HUES48 (cell line): ENCODE measurements at regions not wholly inside any gene's neighbourhood (a gene's known extent, or its start where the extent isn't known, plus 50 kb on each side); places are given as distances from the start of the nearest gene placed in this dataset.
"Not testable (repeated sequence)": the region's sequence is repeated elsewhere in the genome, so short reads cannot be mapped to it uniquely, and the experiment has no call there.

Source experiments
- H3K27ac ChIP-seq: one replicate; pipeline ENCODE4 v1.7.0; 2013; ENCODE audit warnings: low read depth, low read length, inconsistent platforms
- H3K27me3 ChIP-seq: 2 replicates; pipeline ENCODE4 v1.6.1; 2013; ENCODE audit warnings: mild to moderate bottlenecking, low read length; ENCODE audit not compliant: control insufficient read depth, insufficient read depth
- H3K36me3 ChIP-seq: 2 replicates; pipeline ENCODE4 v1.6.1; 2013; ENCODE audit warnings: low read length; ENCODE audit not compliant: control insufficient read depth, insufficient read depth
- H3K4me1 ChIP-seq: 2 replicates; pipeline ENCODE4 v1.6.1; 2013; ENCODE audit warnings: mild to moderate bottlenecking, low read length; ENCODE audit not compliant: control insufficient read depth, insufficient read depth
- H3K4me3 ChIP-seq: 2 replicates; pipeline ENCODE4 v1.5.1; 2013; ENCODE audit warnings: mild to moderate bottlenecking, low read depth, low read length
- H3K9ac ChIP-seq: 2 replicates; pipeline ENCODE4 v1.6.1; 2013; ENCODE audit warnings: mild to moderate bottlenecking, low read depth, low read length, moderate library complexity
- H3K9me3 ChIP-seq: 2 replicates; pipeline ENCODE4 v1.6.1; 2013; ENCODE audit warnings: low read length; ENCODE audit not compliant: control insufficient read depth, insufficient read depth

DNA sequence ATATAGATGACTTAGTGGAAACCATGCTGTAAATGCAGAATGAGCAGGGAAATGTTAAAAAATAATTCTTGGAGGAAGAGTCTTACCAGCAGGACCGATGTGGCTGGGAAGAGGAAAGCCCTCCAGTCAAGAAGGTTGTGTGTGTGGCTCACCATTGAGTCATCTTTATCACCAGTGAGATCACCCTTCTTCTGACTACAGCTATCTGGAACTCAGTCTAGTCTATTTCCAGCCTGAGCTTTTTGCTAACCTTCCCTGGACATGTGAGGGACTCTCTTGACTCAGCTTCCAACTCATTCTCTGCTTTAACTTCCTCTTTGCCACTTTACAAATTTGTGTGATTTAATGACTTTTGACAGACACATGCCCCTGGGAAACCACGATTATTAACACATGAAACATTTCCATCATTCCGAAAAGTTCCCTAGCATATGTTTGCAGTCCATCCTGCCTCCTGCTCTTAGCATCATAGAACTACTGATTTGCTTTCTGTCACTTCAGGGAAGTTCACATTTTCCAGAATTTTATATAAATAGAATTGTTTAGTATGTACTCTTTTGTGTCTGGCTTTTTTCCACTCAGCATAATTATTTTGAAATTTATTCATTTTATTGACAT is 378.5 kb upstream of the FRG2C start:
- not testable (repeated sequence) for H3K27ac ChIP-seq, H3K9me3 ChIP-seq, H3K9ac ChIP-seq, H3K4me3 ChIP-seq, H3K4me1 ChIP-seq, H3K36me3 ChIP-seq, H3K27me3 ChIP-seq

GRCh38 chr3:75288972-75289574 is 375.1 kb upstream of the FRG2C start:
- not testable (repeated sequence) for H3K4me1 ChIP-seq, H3K36me3 ChIP-seq, H3K9ac ChIP-seq, H3K27me3 ChIP-seq, H3K27ac ChIP-seq, H3K4me3 ChIP-seq, H3K9me3 ChIP-seq

DNA sequence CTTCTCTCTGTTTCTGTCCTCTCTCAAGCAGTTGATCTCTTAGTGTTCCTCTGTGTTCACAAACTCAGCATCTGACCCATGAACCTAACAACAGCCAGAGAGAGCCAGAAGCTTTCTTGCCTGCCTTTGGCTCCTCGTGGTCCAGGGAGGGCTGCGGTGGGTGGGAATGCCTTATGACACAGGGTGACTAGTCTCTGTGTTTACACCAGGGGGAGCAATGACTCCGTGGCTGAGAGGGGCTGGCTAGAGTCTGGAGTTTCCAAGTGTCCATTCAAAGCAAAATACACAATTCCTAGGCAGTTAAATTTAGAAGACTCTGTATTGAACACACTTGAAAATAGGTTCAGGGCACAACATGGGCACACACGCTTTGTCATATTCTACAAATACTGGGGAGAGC is 370.0 kb upstream of the FRG2C start:
- Histone ChIP-seq H3K36me3 (no peaks in the 10 kb centered on the region), H3K9ac (no peak overlapping the region)

GRCh38 chr3:75295013-75295412 is 369.1 kb upstream of the FRG2C start:
- Histone ChIP-seq H3K27me3 (no peaks in the 10 kb centered on the region), H3K27ac (no peak overlapping the region), H3K4me3 (no peak overlapping the region), H3K9me3 (no peaks in the 10 kb centered on the region), H3K9ac (no peak overlapping the region), H3K4me1 (no peaks in the 10 kb centered on the region), H3K36me3 (no peaks in the 10 kb centered on the region)

More for the DNA sequence above, 370.0 kb upstream of the FRG2C start:
- Histone ChIP-seq H3K4me1 (no peaks in the 10 kb centered on the region), H3K9me3 (no peaks in the 10 kb centered on the region), H3K27ac (no peak overlapping the region), H3K27me3 (no peaks in the 10 kb centered on the region), H3K4me3 (no peak overlapping the region)

DNA sequence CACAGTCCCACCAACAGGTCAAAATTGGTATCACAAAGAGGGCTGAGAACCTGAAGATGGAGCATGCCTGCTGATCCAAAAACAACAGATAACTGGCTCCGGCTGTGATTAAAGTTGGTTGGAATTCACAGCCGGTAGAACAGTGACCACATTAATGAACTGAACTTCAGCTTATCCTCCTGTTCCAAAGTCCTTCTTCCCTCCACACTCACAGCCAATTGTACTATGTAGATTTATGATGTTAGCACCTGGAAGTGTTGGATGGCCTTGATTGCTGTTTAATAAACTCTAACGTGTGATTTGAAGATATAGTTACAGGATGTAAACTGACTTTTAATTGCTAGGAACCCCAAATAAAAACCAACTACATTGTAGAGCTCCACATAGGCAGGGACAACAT is 367.3 kb upstream of the FRG2C start:
- no peaks in the 10 kb centered on the region for H3K36me3 ChIP-seq
- H3K27ac ChIP-seq = no peak overlapping the region
- H3K9me3 ChIP-seq = no peaks in the 10 kb centered on the region
- no peaks in the 10 kb centered on the region for H3K4me1 ChIP-seq
- H3K4me3 ChIP-seq = no peak overlapping the region
- H3K27me3 ChIP-seq = no peaks in the 10 kb centered on the region
- H3K9ac ChIP-seq = no peak overlapping the region

GRCh38 chr3:75300606-75301005 is 363.5 kb upstream of the FRG2C start:
- Histone ChIP-seq H3K9ac (no peak overlapping the region), H3K4me3 (no peak overlapping the region), H3K4me1 (no peaks in the 10 kb centered on the region)

DNA sequence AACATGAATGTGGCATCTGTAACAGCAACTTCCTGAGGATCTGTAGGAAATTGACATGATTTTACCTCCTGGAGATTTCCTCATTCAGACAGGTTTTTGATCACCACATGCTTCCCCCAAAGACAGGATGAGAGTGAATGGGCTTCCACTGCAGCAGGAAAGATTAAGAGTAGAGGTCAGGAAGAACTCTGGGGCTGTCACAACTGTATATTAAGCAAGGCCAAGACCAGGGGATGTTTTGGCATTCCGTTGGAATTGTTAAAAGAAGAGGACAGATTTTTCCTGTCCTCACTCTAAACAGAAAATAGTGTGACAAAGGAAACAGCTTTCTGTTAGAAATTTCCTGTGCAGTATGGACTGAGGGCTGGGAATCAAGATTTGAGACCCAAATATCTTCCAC is 363.1 kb upstream of the FRG2C start:
- H3K36me3 ChIP-seq, H3K4me1 ChIP-seq, H3K9me3 ChIP-seq, H3K27me3 ChIP-seq, H3K27ac ChIP-seq, H3K4me3 ChIP-seq, H3K9ac ChIP-seq: not testable (repeated sequence)

More at GRCh38 chr3:75300606-75301005, 363.5 kb upstream of the FRG2C start:
- Histone ChIP-seq H3K27ac (no peak overlapping the region), H3K27me3 (no peaks in the 10 kb centered on the region), H3K36me3 (no peaks in the 10 kb centered on the region), H3K9me3 (no peaks in the 10 kb centered on the region)

GRCh38 chr3:75303741-75304140 is 360.4 kb upstream of the FRG2C start:
- no peaks in the 10 kb centered on the region for H3K36me3 ChIP-seq
- no peaks in the 10 kb centered on the region for H3K9me3 ChIP-seq
- no peak overlapping the region for H3K9ac ChIP-seq
- no peaks in the 10 kb centered on the region for H3K27me3 ChIP-seq
- H3K27ac ChIP-seq = no peak overlapping the region
- no peak overlapping the region for H3K4me3 ChIP-seq
- no peaks in the 10 kb centered on the region for H3K4me1 ChIP-seq

DNA sequence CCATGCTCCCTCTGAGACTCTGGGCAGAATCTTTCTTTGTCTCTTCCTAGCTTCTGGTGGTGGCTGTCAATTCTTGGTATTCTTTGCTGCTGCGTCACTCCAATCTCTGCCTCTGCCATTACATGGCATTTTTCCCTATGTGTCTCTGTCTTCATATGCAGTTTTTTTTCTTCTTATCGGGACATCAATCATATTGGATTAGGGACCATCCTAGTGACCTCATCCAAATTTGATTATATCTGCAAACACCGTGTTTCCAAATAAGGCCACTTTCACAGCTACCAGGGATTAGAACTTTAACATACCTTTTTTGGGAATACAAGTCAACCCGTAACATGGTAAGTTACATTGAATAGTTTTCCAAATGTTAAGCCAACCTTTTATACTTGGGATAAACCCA is 358.2 kb upstream of the FRG2C start:
- Histone ChIP-seq H3K4me3 (no peak overlapping the region), H3K9me3 (no peaks in the 10 kb centered on the region), H3K27ac (no peak overlapping the region), H3K36me3 (no peaks in the 10 kb centered on the region), H3K4me1 (no peaks in the 10 kb centered on the region), H3K27me3 (no peaks in the 10 kb centered on the region), H3K9ac (no peak overlapping the region)

DNA sequence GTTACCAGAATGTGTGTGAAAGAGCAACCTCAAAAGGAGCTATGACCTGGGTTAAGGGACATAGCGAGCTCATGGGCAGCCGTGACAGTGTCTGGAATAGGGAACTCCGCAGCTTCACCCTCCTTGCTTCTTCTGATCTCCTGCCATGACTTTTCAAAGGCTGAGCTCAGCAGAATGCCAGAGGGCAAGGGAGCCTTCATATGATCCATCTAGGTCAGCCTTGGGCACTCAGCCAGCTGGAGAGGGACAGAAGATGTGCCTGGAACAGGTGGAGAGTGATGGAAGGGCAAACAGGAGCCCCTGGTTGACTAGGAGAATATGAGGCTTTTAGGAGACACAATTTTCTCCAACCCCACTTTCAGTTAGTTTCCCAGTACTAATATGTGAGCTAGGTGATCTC is 352.8 kb upstream of the FRG2C start:
- not testable (repeated sequence) for H3K9me3 ChIP-seq, H3K27me3 ChIP-seq, H3K36me3 ChIP-seq, H3K4me3 ChIP-seq, H3K9ac ChIP-seq, H3K4me1 ChIP-seq, H3K27ac ChIP-seq

- not testable (repeated sequence) for H3K36me3 ChIP-seq, H3K4me1 ChIP-seq, H3K4me3 ChIP-seq, H3K27me3 ChIP-seq, H3K27ac ChIP-seq, H3K9ac ChIP-seq, H3K9me3 ChIP-seq
These were observed 351.7 kb upstream of the FRG2C start for GRCh38 chr3:75312469-75312868.
